IPS-NIHi11 (cell line): ENCODE measurements at regions not wholly inside any gene's neighbourhood (a gene's known extent, or its start where the extent isn't known, plus 50 kb on each side); places are given as distances from the start of the nearest gene placed in this dataset.

Experiments
- DNase-seq: peaks from one replicate; pipeline ENCODE4 v3.0.0; 2012; ENCODE audit warnings: mixed read lengths, low spot score

DNA sequence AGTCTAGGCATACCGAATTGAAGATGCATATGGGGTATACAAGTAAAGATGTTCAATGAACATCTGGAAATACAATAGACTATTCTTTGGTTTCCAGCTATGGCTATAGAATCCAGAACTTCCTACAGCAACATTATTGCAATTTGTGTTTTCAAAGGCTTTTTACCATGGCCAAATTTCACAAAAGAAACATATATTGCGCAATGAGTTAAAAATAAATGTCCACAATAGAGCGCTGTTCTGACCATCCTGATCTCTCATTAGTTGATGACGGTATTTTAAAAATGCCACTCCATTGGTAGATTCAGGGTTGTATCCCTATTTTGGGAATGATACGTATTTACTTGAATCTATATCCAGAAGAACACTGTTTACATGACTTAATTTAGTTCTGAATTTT lies 139.2 kb downstream of the LINC00632 start:
- DNase-seq: no peak

DNA sequence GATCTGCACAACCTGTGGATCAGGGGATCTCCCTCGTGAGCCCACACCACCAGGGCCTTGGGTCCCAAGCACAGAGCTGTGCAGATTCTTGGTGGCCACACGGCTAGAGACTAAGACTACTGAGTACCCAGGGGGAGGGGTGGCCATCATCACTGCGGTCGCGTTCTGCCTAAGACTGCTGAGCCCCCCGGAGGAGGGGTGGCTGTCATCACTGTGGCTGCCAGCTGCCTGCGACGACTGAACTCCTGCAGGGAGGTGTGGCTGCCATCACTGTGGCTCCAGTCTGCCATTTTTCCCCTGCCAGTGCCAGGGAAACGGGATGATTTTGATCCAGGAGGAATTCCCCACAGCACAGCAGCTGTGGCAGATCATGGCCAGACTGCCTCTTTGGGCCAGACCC lies 141.7 kb upstream of the SPANXB1 start:
- no peak for DNase-seq

DNA sequence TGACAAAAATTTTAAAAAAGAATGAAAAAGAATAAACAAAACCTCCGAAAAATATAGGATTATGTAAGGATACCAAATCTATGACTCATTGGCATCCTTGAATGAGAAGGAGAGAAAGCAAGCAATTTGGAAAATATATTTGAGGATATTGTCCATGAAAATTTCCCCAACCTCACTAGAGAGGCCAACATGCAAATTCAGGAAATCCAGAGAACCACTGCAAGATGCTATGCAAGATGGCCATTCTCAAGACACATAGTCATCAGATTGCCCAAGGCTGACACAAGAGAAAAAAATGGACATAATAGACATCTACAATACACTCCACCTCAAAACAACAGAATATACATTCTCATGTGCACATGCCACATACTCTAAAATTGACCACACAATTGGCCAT lies 135.9 kb upstream of the SPANXB1 start:
- no peak for DNase-seq

DNA sequence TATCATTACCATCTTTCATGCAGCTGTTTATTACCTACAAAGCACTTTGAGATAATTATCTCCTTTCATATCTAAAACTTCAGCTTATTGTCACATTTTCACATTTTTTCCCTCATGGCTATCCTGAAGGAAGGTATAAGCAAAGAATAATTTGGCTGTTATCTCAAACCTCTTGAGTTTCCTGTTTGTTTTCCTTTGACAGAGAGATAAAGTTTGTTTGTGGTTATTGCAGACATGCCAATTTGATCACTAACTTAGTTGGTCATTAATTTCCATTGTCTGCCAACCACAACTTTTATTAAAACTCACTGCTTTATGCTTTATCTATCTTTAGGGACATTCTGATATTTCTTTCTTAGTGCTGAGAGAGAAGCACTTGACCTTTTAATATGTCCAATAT lies 89.8 kb upstream of the SPANXB1 start:
- DNase-seq: no peak

DNA sequence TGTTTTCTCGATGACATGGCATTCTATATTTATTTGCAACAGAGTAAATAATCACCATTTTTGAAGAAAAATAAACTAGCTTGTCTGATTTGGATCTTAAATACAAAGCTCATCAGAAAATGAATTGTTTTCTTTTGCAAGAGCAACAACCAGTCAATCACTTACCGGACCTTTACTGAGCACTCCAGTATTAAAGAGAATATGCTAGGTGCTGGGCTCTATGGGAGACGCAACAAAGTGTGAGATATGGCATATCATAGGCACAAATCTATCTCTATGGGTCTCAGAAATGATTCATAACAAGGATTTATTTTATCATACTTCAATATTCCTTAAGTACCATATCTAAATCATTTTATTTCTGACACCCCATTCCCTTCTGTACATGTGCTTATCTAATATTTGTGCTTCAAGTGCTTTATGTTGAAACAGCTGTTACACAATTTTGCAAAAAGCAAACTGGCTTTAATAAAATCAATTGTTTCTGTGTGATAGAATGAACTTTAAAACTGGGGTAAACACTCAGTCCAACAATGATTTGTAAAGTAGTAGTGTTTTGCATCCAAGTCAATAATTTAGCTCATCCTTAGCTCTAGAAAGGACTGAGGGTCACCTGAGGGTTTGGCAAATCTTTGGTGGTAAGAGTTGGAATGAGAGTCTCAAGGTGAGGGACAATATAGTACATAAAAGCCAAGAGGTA lies 88.4 kb upstream of the SPANXB1 start:
- no peak for DNase-seq

DNA sequence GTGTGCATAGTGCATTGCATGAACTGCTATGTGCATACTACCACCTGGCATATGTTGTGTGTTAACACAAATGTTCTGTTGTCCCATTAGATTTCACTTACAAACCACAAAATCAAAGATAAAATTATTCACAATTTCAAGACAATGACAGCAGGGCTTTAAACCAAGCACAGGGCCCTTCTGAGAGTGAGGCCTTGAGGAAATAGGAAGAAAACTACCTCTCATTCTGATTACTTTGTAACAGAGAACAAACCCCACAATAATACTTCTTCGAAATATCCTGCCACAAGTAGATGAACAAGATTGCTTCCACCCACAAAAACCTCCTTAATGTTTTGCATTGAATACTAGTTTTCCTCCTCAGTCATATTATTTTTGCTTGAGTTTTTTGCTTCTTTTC lies 85.5 kb upstream of the SPANXB1 start:
- DNase-seq: no peak

DNA sequence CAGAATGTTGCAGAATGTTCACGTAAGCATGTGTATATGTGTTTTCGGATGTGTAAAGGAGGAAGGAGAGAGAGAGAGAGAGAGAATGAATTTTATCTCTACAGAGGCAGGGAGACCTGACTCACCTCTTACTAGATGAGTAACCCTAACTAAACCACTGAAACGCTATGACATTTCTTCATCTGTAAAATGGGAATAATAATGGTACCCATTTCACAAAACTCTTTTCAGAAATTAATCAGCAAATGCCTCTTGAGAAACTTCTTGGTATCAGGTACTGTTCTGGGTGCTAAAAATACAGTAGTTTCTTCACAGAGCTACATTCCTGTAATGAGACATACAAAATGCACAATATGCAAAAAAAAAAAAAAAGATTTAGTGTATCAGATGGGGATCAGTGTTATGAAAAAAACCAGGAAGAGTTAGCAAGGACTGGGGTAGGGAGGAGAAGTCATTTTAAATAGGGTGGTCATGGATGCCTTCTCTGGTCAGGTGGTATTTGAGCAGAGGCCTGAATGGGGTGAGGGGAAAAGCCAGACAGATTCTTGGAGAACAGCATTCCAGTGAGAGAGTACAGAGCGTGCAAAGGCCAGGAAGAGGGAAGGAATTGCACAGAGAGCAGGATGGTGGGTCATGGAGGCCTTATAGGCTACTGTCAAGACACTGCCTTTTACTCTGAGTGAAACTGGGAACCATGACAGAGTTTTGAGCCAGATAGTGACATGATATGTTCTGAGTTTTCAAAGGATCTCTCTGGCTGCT lies 84.9 kb upstream of the SPANXB1 start:
- no peak for DNase-seq

DNA sequence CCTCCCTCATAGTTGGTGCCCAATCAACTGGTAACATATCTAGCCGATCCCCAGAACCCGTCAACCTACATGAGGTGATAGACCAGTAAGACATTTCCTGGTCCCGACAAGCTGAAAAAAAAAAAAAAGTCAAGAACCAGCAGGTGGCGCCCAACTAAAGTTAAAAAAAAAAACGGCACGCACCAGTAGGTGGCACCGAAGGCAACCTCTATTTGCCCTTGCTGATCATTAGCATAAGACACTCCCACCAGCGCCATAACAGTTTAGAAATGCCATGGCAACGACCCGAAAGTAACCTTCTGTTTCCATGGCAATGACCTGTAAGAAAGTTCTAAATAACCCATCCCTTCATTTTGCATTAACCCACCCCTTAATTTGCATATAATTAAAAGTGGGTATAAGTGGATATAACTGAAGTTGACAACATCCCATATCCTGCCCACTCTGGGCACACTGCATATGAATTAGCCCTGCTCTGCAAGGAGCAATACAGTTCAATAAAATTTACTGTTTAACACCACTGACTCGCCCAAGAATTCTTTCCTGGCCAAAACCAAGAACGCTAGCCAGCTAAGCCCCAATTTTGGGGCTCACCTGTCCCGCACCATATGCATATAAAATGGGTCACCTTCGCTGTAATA lies 83.9 kb upstream of the SPANXB1 start:
- peak; percentile 31 for DNase-seq

DNA sequence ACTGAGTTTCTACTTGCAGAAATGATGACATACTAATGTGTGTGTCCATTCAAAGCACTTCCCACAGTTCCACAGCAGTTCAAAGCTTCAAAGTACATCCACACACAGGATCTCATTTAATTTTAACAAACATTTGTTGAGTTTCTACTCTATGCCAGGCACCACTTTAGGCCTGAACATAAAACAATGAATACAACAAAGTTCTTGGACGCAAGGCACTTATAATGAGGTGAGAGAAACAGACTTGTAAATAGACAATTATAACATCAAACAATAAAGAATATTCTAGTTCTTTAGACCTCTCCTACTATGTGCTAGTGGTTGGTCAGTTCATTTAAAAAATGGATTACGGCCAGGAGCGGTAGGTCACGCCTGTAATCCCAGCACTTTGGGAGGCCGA lies 82.0 kb upstream of the SPANXB1 start:
- DNase-seq: no peak

DNA sequence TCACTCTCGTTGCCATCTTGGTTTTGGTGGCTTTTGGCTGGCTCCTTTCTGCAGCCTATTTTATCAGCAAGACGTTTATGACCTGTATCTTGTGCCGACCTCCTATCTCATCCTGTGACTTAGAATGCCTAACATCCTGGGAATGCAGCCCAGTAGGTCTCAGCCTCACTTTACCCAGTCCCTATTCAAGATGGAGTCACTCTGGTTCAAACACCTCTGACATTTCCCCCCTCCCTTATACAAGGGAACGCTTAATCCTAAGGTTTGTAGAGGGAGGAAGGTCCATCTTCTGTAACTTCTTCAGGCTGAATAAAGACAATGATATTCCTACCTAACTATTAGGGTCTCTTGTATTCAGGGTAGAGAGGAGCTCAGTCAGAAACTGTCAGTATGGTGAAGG lies 79.3 kb upstream of the SPANXB1 start:
- DNase-seq: no peak

DNA sequence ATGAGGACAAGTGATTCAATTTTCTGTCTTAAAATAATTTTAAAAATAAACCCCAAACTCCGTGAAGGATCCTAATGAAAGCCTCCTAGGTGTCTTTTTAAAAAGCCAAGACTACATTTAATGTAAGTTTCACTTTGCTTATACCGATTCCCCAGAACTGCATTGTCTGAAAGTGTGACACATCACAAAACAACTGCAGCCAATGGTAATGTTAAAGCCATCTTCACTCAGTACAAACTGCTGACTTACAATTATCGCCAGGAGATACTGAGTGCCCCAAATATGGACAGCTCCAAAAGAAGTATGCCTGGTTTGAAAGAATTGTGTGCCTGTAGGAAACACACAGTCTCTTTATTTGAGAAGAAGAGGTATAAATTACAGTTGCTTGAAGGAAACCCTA lies 73.7 kb upstream of the SPANXB1 start:
- DNase-seq: no peak

DNA sequence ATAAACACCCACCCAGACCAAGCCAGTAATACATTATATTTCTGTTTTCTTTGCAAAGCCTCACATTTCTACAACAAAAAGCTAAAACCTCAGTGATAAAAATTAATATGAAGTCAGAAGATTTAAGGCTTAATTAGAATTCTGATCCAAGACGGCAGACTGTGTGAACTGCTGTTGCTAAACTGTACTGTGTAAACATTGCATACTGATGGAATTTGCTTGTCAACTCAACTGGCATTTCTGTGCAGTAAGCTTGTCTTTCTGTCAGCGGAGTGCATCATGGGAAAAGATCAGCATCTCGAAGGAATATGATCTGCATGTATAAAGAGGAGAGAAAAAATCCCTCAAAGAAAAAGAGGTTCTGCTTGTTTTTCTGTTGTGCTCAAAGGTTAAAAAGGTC lies 69.4 kb upstream of the SPANXB1 start:
- no peak for DNase-seq

DNA sequence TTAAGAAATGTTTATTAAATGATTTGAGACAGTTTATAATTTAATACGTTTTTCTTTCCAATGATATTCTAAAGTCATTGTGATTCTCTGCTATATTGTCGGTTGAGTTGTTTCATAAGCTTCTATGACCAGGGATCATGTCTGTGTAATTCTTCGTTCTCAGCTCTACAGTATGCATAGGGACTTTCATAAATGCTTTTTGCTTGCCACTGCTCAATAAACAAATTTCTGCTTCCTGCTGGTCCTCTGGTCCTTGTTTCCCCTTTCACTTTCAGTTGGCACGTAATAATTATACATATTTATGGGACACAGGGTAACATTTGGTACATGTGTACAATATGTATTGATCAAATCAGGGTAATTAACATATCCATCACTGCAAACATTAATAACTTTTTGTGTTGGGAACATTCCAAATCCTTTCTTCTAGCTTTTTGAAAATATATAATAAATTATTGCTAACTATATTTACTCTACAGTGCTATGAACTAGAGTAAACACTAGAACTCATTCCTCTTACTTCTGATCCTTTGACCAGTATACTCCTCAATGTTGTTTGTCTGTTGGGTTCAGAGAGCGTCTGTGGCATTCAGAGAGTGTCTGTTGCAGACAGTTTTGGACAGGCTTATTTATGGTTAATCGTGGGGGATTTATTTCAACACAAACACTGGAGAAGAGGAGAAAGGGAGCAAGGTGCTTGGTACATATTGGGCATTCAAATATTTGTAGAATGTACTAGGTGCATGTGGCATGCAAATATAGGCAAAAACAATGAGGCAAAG lies 68.3 kb upstream of the SPANXB1 start:
- no peak for DNase-seq

DNA sequence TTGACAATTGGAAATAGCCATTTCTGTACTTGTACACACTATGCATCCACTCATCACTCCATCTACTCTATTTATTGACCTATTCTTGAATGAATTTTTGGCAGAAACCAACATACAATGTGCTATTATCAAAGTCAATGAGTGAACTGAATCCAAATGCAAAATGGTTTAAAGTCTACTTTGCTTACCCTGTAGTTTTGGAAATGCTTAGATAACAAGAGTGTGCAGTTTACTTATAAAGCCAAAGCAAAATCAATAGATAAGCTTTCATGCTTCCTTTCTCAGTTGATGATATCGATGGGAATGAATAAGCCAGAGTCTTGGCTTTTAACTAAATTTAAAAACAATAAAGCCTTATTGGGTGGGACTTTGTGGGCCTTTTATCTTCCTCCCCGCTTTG lies 58.9 kb upstream of the SPANXB1 start:
- no peak for DNase-seq

DNA sequence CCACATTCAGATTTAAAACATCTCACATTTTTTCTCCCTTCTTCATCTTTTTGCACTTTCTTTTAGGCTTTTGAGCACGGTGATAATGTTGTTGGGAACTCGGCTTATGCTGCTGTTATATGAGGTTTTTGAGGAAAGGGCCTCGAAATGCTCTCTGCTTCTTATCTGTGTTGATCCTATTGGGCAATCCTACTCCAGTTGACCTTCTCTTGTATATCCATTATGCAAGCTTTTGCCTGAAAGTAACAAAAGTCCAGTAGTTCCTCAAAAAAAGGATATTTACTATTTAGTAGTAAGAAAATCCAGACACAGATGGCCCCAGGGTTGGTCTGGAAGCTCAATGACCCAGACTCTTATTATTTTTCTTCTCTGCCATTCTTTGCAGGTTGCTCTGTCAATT lies 57.7 kb upstream of the SPANXB1 start:
- no peak for DNase-seq

DNA sequence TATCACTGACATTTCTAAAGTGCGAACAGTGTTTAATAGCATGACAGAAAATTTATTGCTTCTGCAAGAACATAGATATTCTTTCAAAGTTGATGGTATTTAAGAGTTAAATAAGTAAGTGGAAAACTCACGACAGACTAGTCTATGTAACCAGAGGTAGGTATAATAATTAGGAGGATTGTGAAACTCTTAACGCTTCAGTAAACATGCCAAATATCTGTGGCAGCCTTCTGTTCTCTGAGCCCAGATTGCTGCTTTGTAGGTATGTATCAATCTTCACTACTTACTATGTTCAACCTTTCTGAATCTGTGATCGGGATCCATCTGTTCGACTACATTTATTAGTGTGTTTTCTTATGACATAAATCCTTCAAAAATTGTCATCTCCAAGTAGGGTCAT lies 53.6 kb upstream of the SPANXB1 start:
- DNase-seq: no peak

DNA sequence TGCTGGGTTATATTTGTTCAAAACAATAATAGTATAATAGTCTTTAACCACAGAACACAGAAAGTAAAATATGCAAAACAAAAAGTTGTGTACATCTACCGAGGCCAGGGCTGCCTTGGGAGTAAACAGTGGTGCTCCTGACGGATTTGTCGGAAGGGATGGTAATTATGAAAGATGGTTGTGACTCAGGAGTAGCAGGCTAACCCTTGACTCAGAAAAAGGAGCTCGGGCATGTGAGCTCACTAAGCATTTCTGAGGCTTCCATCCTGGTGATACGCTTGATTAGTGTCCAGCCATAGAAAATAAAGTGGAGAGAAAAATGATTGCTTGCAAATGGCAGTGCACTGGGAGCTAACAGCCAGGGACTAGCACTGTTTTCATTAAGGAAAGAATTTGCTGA lies 53.2 kb upstream of the SPANXB1 start:
- no peak for DNase-seq
